Ectodermal cell (in vitro differentiated cells): ENCODE measurements at regions not wholly inside any gene's neighbourhood (a gene's known extent, or its start where the extent isn't known, plus 50 kb on each side); places are given as distances from the start of the nearest gene placed in this dataset.
"Not testable (repeated sequence)": the region's sequence is repeated elsewhere in the genome, so short reads cannot be mapped to it uniquely, and the experiment has no call there.

Experiments
- H3K27ac ChIP-seq: 2 replicates; pipeline ENCODE4 v1.7.0; 2013; ENCODE audit warnings: mild to moderate bottlenecking, low read depth, low read length; ENCODE audit not compliant: insufficient read depth, poor library complexity, severe bottlenecking
- H3K27me3 ChIP-seq: 2 replicates; pipeline ENCODE4 v1.7.0; 2013; ENCODE audit warnings: mild to moderate bottlenecking, low read length; ENCODE audit not compliant: insufficient read depth, control insufficient read depth, poor library complexity, severe bottlenecking
- H3K36me3 ChIP-seq: one replicate; pipeline ENCODE4 v1.7.0; 2013; ENCODE audit warnings: low read length; ENCODE audit not compliant: control insufficient read depth, insufficient read depth
- H3K4me1 ChIP-seq: one replicate; pipeline ENCODE4 v1.7.0; 2013; ENCODE audit warnings: low read length; ENCODE audit not compliant: control insufficient read depth, insufficient read depth
- H3K4me3 ChIP-seq: 2 replicates; pipeline ENCODE4 v1.7.0; 2013; ENCODE audit warnings: low read depth, low read length, control low read depth; ENCODE audit not compliant: insufficient read depth
- H3K9me3 ChIP-seq: 2 replicates; pipeline ENCODE4 v1.7.0; 2013; ENCODE audit warnings: mild to moderate bottlenecking, low read length, moderate library complexity; ENCODE audit not compliant: control insufficient read depth
- WGBS, 2 experiments: methylation state at CpG; one replicate each; pipeline ENCODE4 v1.1.7; 2013; ENCODE audit warnings: missing lambda C conversion rate in 2 of 2; 5-methylcytosine and 5-hydroxymethylcytosine counted together

- H3K27ac ChIP-seq: no peak overlapping the region
- no peaks in the 10 kb centered on the region for H3K9me3 ChIP-seq
- H3K36me3 ChIP-seq: no peaks in the 10 kb centered on the region
- no peaks in the 10 kb centered on the region for H3K27me3 ChIP-seq
- no peaks in the 10 kb centered on the region for H3K4me1 ChIP-seq
- 94 to 100% methylated on average over 2 of the region's 2 CpGs for WGBS, 2 experiments
- H3K4me3 ChIP-seq: no peak overlapping the region
Measured at GRCh38 chr14:81584495-81584894, 50.8 kb upstream of the SEL1L start.

GRCh38 chr14:81589381-81590065 is 55.9 kb upstream of the SEL1L start:
- H3K4me3 ChIP-seq: no peak overlapping the region
- H3K9me3 ChIP-seq: no peaks in the 10 kb centered on the region
- no peaks in the 10 kb centered on the region for H3K27me3 ChIP-seq
- no peaks in the 10 kb centered on the region for H3K4me1 ChIP-seq
- WGBS, 2 experiments: 93 to 99% methylated on average over 5 to 7 of the region's 7 CpGs
- H3K36me3 ChIP-seq: no peaks in the 10 kb centered on the region
- no peak overlapping the region for H3K27ac ChIP-seq

GRCh38 chr14:81591266-81591665 is 57.6 kb upstream of the SEL1L start:
- Histone ChIP-seq H3K4me1 (no peaks in the 10 kb centered on the region), H3K9me3 (no peaks in the 10 kb centered on the region), H3K36me3 (no peaks in the 10 kb centered on the region), H3K27ac (no peak overlapping the region), H3K27me3 (no peaks in the 10 kb centered on the region), H3K4me3 (no peak overlapping the region)
- 35 to 60% methylated on average over 3 of the region's 3 CpGs for WGBS, 2 experiments

GRCh38 chr14:81594012-81594411 is 60.4 kb upstream of the SEL1L start:
- Histone ChIP-seq H3K4me3 (no peak overlapping the region), H3K9me3 (no peaks in the 10 kb centered on the region), H3K27me3 (no peaks in the 10 kb centered on the region), H3K36me3 (no peaks in the 10 kb centered on the region), H3K4me1 (no peaks in the 10 kb centered on the region), H3K27ac (no peak overlapping the region)
- 22% methylated on average over 5 to 6 of the region's 6 CpGs for WGBS, 2 experiments

- Histone ChIP-seq H3K27me3 (no peaks in the 10 kb centered on the region), H3K36me3 (no peaks in the 10 kb centered on the region), H3K4me1 (no peaks in the 10 kb centered on the region), H3K27ac (no peak overlapping the region), H3K4me3 (no peak overlapping the region), H3K9me3 (no peaks in the 10 kb centered on the region)
- 88 to 94% methylated on average over 6 of the region's 6 CpGs for WGBS, 2 experiments
Measured at GRCh38 chr14:81605660-81606059, 72.0 kb upstream of the SEL1L start.

GRCh38 chr14:81613341-81614045 is 79.8 kb upstream of the SEL1L start:
- whole genome bisulfite sequencing, 2 experiments: 74 to 76% methylated on average over 6 of the region's 6 CpGs
- H3K4me1 ChIP-seq: no peaks in the 10 kb centered on the region
- no peak overlapping the region for H3K27ac ChIP-seq
- H3K36me3 ChIP-seq: no peaks in the 10 kb centered on the region
- no peaks in the 10 kb centered on the region for H3K9me3 ChIP-seq
- H3K4me3 ChIP-seq: no peak overlapping the region
- H3K27me3 ChIP-seq: no peaks in the 10 kb centered on the region

- not testable (repeated sequence) for H3K27ac ChIP-seq, H3K4me3 ChIP-seq
- WGBS, 2 experiments: 91 to 96% methylated on average over 9 of the region's 9 CpGs
Measured at GRCh38 chr14:81614302-81614701, 80.6 kb upstream of the SEL1L start.

GRCh38 chr14:81618695-81619094 is 85.0 kb upstream of the SEL1L start:
- Histone ChIP-seq H3K4me1 (no peaks in the 10 kb centered on the region), H3K27ac (no peak overlapping the region), H3K27me3 (no peaks in the 10 kb centered on the region), H3K9me3 (no peaks in the 10 kb centered on the region), H3K4me3 (no peak overlapping the region), H3K36me3 (no peaks in the 10 kb centered on the region)
- 92 to 94% methylated on average over 3 of the region's 3 CpGs for WGBS, 2 experiments

More at GRCh38 chr14:81614302-81614701, 80.6 kb upstream of the SEL1L start:
- not testable (repeated sequence) for H3K9me3 ChIP-seq, H3K27me3 ChIP-seq, H3K36me3 ChIP-seq, H3K4me1 ChIP-seq

- Histone ChIP-seq H3K4me1 (no peaks in the 10 kb centered on the region), H3K36me3 (no peaks in the 10 kb centered on the region), H3K27ac (no peak overlapping the region), H3K4me3 (no peak overlapping the region), H3K27me3 (no peaks in the 10 kb centered on the region), H3K9me3 (no peaks in the 10 kb centered on the region)
- WGBS, 2 experiments: 92 to 93% methylated on average over 5 to 6 of the region's 6 CpGs
Measured at GRCh38 chr14:81619816-81620215, 86.2 kb upstream of the SEL1L start.

- not testable (repeated sequence) for H3K36me3 ChIP-seq, H3K9me3 ChIP-seq, H3K27me3 ChIP-seq, H3K4me3 ChIP-seq, H3K27ac ChIP-seq, H3K4me1 ChIP-seq
- 94 to 95% methylated on average over 55 of the region's 55 CpGs for WGBS, 2 experiments
Measured at GRCh38 chr14:81623771-81624396, 90.2 kb upstream of the SEL1L start.
